ENCODE measurements at regions not wholly inside any gene's neighbourhood (a gene's known extent, or its start where the extent isn't known, plus 50 kb on each side); places are given as distances from the start of the nearest gene placed in this dataset.
"Not testable (repeated sequence)": the region's sequence is repeated elsewhere in the genome, so short reads cannot be mapped to it uniquely, and the experiment has no call there.

- H3K9ac ChIP-seq (ENCODE audit: low read length); H3K27ac ChIP-seq (ENCODE audit: low read depth, low read length); DNase-seq (ENCODE audit: low read depth, low spot score); H3K9me2 ChIP-seq (ENCODE audit: insufficient read depth); H2AFZ ChIP-seq (ENCODE audit: low read depth, low read length, poor library complexity, severe bottlenecking); H3K27me3 ChIP-seq (ENCODE audit: insufficient read depth, low read length); POLR2A ChIA-PET; H3K36me3 ChIP-seq (ENCODE audit: control insufficient read depth in 1 of 2, insufficient read depth in 2 of 2, low read length in 2 of 2); H3K79me2 ChIP-seq (ENCODE audit: insufficient read depth, low read length); BruUV-seq (replicated peaks); H3K4me2 ChIP-seq (ENCODE audit: low read length); intact Hi-C loops (cut with micrococcal nuclease); H3K4me1 ChIP-seq (ENCODE audit: control insufficient read depth in 1 of 2, insufficient read depth in 2 of 2, low read length in 2 of 2); RAD21 ChIA-PET (ENCODE audit: low non-redundant PET in 1 of 2, low total read pairs in 2 of 2, uncharacterized antibody in 2 of 2, unreplicated experiment in 2 of 2); H4K20me1 ChIP-seq (ENCODE audit: insufficient read depth); ATAC-seq; H3K9me3 ChIP-seq (ENCODE audit: control insufficient read depth in 1 of 2, insufficient read depth in 1 of 2, low read depth in 1 of 2, low read length in 2 of 2); H3K4me3 ChIP-seq (replicated peaks in 1 of 2; ENCODE audit: low read depth in 1 of 2, low read length in 2 of 2): not testable (repeated sequence)
- CTCF ChIA-PET = interaction anchor here (1.1 kb wide), 1 partner anchor 11 kb away, joined by 3 read pairs; no protein-coding TSS in a partner anchor
These were observed 184.1 kb upstream of the SLC35B3 start for GRCh38 chr6:8619408-8619807.

- ATAC-seq (peak; percentile 58; the same call in 1 of the 2 replicates), DNase-seq (ENCODE audit: low read depth, low spot score) (no peak)
- Histone ChIP-seq H4K20me1 (ENCODE audit: insufficient read depth) (no peaks in the 10 kb centered on the region), H3K27ac (ENCODE audit: low read depth, low read length) (no peak overlapping the region), H2AFZ (ENCODE audit: low read depth, low read length, poor library complexity, severe bottlenecking) (no peak overlapping the region), H3K4me3 (replicated peaks in 1 of 2; ENCODE audit: low read depth in 1 of 2, low read length in 2 of 2) (no peak overlapping the region), H3K9ac (ENCODE audit: low read length) (no peak overlapping the region), H3K27me3 (ENCODE audit: insufficient read depth, low read length) (no peaks in the 10 kb centered on the region), H3K4me2 (ENCODE audit: low read length) (no peak overlapping the region), H3K9me2 (ENCODE audit: insufficient read depth) (no peaks in the 10 kb centered on the region), H3K9me3 (ENCODE audit: control insufficient read depth in 1 of 2, insufficient read depth in 1 of 2, low read depth in 1 of 2, low read length in 2 of 2) (no peaks in the 10 kb centered on the region), H3K36me3 (ENCODE audit: control insufficient read depth in 1 of 2, insufficient read depth in 2 of 2, low read length in 2 of 2) (no peaks in the 10 kb centered on the region), H3K4me1 (ENCODE audit: control insufficient read depth in 1 of 2, insufficient read depth in 2 of 2, low read length in 2 of 2) (no peaks in the 10 kb centered on the region), H3K79me2 (ENCODE audit: insufficient read depth, low read length) (no peaks in the 10 kb centered on the region)
- POLR2A ChIA-PET = interaction anchor here (0.9 kb wide), 1 partner anchor 135 kb away, joined by 3 read pairs; no protein-coding TSS in a partner anchor
- TF ChIP-seq ATF3 (IDR thresholded peaks at IDR 0.05) (no peak), ZFX (IDR thresholded peaks at IDR 0.05) (no peak), SRF (IDR thresholded peaks at IDR 0.05; ENCODE audit: low read depth) (no peak), TCF7L2 (IDR thresholded peaks at IDR 0.05; ENCODE audit: borderline replicate concordance, extremely low read depth, insufficient read depth, insufficient read length) (no peak), CTCF (IDR thresholded peaks at IDR 0.05 in 2 of 3, conservative IDR thresholded peaks at IDR 0.05 in 1 of 3; ENCODE audit: borderline replicate concordance in 1 of 3, insufficient read depth in 1 of 3, low read depth in 2 of 3, low read length in 2 of 3) (peak in 2 of 3 experiments; percentile 20 to 31; a peak in 1 of 6 replicates), ELF1 (IDR thresholded peaks at IDR 0.05; ENCODE audit: borderline replicate concordance, low read depth) (no peak), SP1 (IDR thresholded peaks at IDR 0.05; ENCODE audit: low read depth) (no peak), CBX3 (IDR thresholded peaks at IDR 0.05; ENCODE audit: low read depth) (no peak)
- intact Hi-C loops (cut with micrococcal nuclease) = no loop called here
- RAD21 ChIA-PET (ENCODE audit: low non-redundant PET in 1 of 2, low total read pairs in 2 of 2, uncharacterized antibody in 2 of 2, unreplicated experiment in 2 of 2) = no interaction called here
- no TSS peak for BruUV-seq (replicated peaks)
- CTCF ChIA-PET = interaction anchor here (0.8 to 1.0 kb wide), 2 partner anchors 11 to 18 kb away, joined by 3 read pairs; no protein-coding TSS in a partner anchor
These were observed 173.4 kb upstream of the SLC35B3 start for GRCh38 chr6:8608737-8609136.
